ENCODE measurements at regions not wholly inside any gene's neighbourhood (a gene's known extent, or its start where the extent isn't known, plus 50 kb on each side); places are given as distances from the start of the nearest gene placed in this dataset.

GRCh38 chrX:42577936-42578470 lies 200.0 kb downstream of the PPP1R2C start:
- FAIRE-seq = no peak
- no peak overlapping the region for H3K9ac ChIP-seq (ENCODE audit: low read length)

DNA sequence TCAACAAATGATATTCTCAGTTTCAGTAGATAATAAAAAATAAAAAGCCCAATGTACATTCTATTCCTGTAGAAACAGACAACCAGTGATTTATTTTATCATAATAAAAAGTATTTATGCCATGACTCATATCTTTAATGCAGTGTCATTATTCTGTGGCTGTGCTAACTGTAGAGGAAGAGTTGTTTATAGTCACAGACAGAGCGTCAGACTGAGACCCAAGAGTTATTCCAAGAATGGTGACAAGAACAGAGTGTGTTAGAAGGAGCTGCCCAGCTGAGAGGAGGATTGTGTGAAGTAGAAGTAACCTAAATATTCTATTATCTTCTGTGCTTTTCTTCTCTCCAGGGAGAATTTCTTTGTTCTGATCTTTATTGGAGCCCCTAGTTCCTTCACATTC lies 210.7 kb downstream of the PPP1R2C start:
- TF ChIP-seq CTCF (IDR thresholded peaks at IDR 0.05; ENCODE audit: insufficient read depth, low read depth, low read length) (no peak), EZH2 (IDR thresholded peaks at IDR 0.05; ENCODE audit: insufficient read depth, low read length) (no peak)
- no peaks in the 10 kb centered on the region for H3K9me3 Mint-ChIP-seq (ENCODE audit: unreplicated experiment)

More at GRCh38 chrX:42577936-42578470, 200.0 kb downstream of the PPP1R2C start:
- no peaks in the 10 kb centered on the region for H3K36me3 ChIP-seq (ENCODE audit: insufficient read depth, low read length)
- Mint-ChIP-seq H3K36me3 (ENCODE audit: low read depth, unreplicated experiment) (no peaks in the 10 kb centered on the region), H3K4me3 (ENCODE audit: unreplicated experiment) (no peak overlapping the region), H3K27me3 (ENCODE audit: low read depth, unreplicated experiment) (no peaks in the 10 kb centered on the region), H3K27ac (ENCODE audit: unreplicated experiment) (no peak overlapping the region), H3K9me3 (ENCODE audit: unreplicated experiment) (peaks cover 4% of the 10 kb centered on the region), H3K4me1 (ENCODE audit: low read depth, unreplicated experiment) (no peaks in the 10 kb centered on the region)
- no peaks in the 10 kb centered on the region for H3K79me2 ChIP-seq (ENCODE audit: insufficient read depth, low read length)
- no peaks in the 10 kb centered on the region for H3K9me3 ChIP-seq (ENCODE audit: insufficient read depth, low read depth, low read length)
- TF ChIP-seq CTCF (IDR thresholded peaks at IDR 0.05; ENCODE audit: insufficient read depth, low read depth, low read length) (no peak), EZH2 (IDR thresholded peaks at IDR 0.05; ENCODE audit: insufficient read depth, low read length) (no peak)
- no peak overlapping the region for H3K4me3 ChIP-seq (ENCODE audit: insufficient read depth, low read depth, low read length)
- no peak for DNase-seq (ENCODE audit: low read depth)
- no peaks in the 10 kb centered on the region for H3K27me3 ChIP-seq (ENCODE audit: insufficient read depth, low read length)
- H4K20me1 ChIP-seq (ENCODE audit: insufficient read depth, low read length) = no peaks in the 10 kb centered on the region
- no peaks in the 10 kb centered on the region for H3K4me1 ChIP-seq (ENCODE audit: insufficient read depth, low read length)
- H3K4me2 ChIP-seq (ENCODE audit: low read length) = no peak overlapping the region
- H3K27ac ChIP-seq (ENCODE audit: low read depth, low read length) = no peak overlapping the region
- H2AFZ ChIP-seq (ENCODE audit: low read depth, low read length) = no peak overlapping the region

GRCh38 chrX:42565739-42566138 lies 212.2 kb downstream of the PPP1R2C start:
- Histone ChIP-seq H3K9ac (ENCODE audit: low read length) (no peak overlapping the region), H2AFZ (ENCODE audit: low read depth, low read length) (no peak overlapping the region), H3K27ac (ENCODE audit: low read depth, low read length) (no peak overlapping the region), H3K4me3 (ENCODE audit: insufficient read depth, low read depth, low read length) (no peak overlapping the region), H3K79me2 (ENCODE audit: insufficient read depth, low read length) (no peaks in the 10 kb centered on the region), H3K4me2 (ENCODE audit: low read length) (no peak overlapping the region), H3K4me1 (ENCODE audit: insufficient read depth, low read length) (no peaks in the 10 kb centered on the region), H3K27me3 (ENCODE audit: insufficient read depth, low read length) (no peaks in the 10 kb centered on the region), H3K36me3 (ENCODE audit: insufficient read depth, low read length) (no peaks in the 10 kb centered on the region), H3K9me3 (ENCODE audit: insufficient read depth, low read depth, low read length) (no peaks in the 10 kb centered on the region), H4K20me1 (ENCODE audit: insufficient read depth, low read length) (no peaks in the 10 kb centered on the region)
- Mint-ChIP-seq H3K4me3 (ENCODE audit: unreplicated experiment) (no peak overlapping the region), H3K36me3 (ENCODE audit: low read depth, unreplicated experiment) (no peaks in the 10 kb centered on the region), H3K4me1 (ENCODE audit: low read depth, unreplicated experiment) (peaks cover 4% of the 10 kb centered on the region), H3K27me3 (ENCODE audit: low read depth, unreplicated experiment) (no peaks in the 10 kb centered on the region), H3K27ac (ENCODE audit: unreplicated experiment) (no peak overlapping the region), H3K9me3 (ENCODE audit: unreplicated experiment) (no peaks in the 10 kb centered on the region)
- DNase-seq (ENCODE audit: low read depth) (no peak), FAIRE-seq (peak; percentile 97)
- TF ChIP-seq CTCF (IDR thresholded peaks at IDR 0.05; ENCODE audit: insufficient read depth, low read depth, low read length) = no peak
- no peak for TF ChIP-seq EZH2 (IDR thresholded peaks at IDR 0.05; ENCODE audit: insufficient read depth, low read length)

More for the DNA sequence above, 210.7 kb downstream of the PPP1R2C start:
- Mint-ChIP-seq H3K27ac (ENCODE audit: unreplicated experiment) (no peak overlapping the region), H3K36me3 (ENCODE audit: low read depth, unreplicated experiment) (no peaks in the 10 kb centered on the region), H3K4me1 (ENCODE audit: low read depth, unreplicated experiment) (peaks cover 4% of the 10 kb centered on the region), H3K4me3 (ENCODE audit: unreplicated experiment) (no peak overlapping the region), H3K27me3 (ENCODE audit: low read depth, unreplicated experiment) (no peaks in the 10 kb centered on the region)
- FAIRE-seq = no peak
- peak; percentile 2 for DNase-seq (ENCODE audit: low read depth)
- no peak overlapping the region for H3K9ac ChIP-seq (ENCODE audit: low read length)
- no peaks in the 10 kb centered on the region for H4K20me1 ChIP-seq (ENCODE audit: insufficient read depth, low read length)
- H3K4me3 ChIP-seq (ENCODE audit: insufficient read depth, low read depth, low read length) = no peak overlapping the region
- H3K36me3 ChIP-seq (ENCODE audit: insufficient read depth, low read length) = no peaks in the 10 kb centered on the region
- no peak overlapping the region for H3K4me2 ChIP-seq (ENCODE audit: low read length)
- H3K27ac ChIP-seq (ENCODE audit: low read depth, low read length) = no peak overlapping the region
- H3K79me2 ChIP-seq (ENCODE audit: insufficient read depth, low read length) = no peaks in the 10 kb centered on the region
- no peaks in the 10 kb centered on the region for H3K4me1 ChIP-seq (ENCODE audit: insufficient read depth, low read length)
- no peak overlapping the region for H2AFZ ChIP-seq (ENCODE audit: low read depth, low read length)
- no peaks in the 10 kb centered on the region for H3K27me3 ChIP-seq (ENCODE audit: insufficient read depth, low read length)
- H3K9me3 ChIP-seq (ENCODE audit: insufficient read depth, low read depth, low read length) = no peaks in the 10 kb centered on the region
